GM12873 (cell line): ENCODE measurements at regions not wholly inside any gene's neighbourhood (a gene's known extent, or its start where the extent isn't known, plus 50 kb on each side); places are given as distances from the start of the nearest gene placed in this dataset.

Source experiments
- TF ChIP-seq, protein P1 (sequence below): IDR thresholded peaks from 2 replicates; pipeline ENCODE4 v1.5.1; 2012; ENCODE audit warnings: low read depth, mild to moderate bottlenecking, moderate library complexity, low read length, control low read depth; ENCODE audit not compliant: insufficient read depth; ENCODE audit errors: missing control alignments

GRCh38 chr5:154140381-154140780 lies 50.2 kb upstream of the GALNT10 start:
- TF ChIP-seq, protein P1, sequence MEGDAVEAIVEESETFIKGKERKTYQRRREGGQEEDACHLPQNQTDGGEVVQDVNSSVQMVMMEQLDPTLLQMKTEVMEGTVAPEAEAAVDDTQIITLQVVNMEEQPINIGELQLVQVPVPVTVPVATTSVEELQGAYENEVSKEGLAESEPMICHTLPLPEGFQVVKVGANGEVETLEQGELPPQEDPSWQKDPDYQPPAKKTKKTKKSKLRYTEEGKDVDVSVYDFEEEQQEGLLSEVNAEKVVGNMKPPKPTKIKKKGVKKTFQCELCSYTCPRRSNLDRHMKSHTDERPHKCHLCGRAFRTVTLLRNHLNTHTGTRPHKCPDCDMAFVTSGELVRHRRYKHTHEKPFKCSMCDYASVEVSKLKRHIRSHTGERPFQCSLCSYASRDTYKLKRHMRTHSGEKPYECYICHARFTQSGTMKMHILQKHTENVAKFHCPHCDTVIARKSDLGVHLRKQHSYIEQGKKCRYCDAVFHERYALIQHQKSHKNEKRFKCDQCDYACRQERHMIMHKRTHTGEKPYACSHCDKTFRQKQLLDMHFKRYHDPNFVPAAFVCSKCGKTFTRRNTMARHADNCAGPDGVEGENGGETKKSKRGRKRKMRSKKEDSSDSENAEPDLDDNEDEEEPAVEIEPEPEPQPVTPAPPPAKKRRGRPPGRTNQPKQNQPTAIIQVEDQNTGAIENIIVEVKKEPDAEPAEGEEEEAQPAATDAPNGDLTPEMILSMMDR, result no peak
